Activated CD8-positive, alpha-beta memory T cell treated with anti-CD3 and anti-CD28 coated beads, Interleukin-2, amount 50 U/mL, for 48 hours (primary cell): ENCODE measurements at regions not wholly inside any gene's neighbourhood (a gene's known extent, or its start where the extent isn't known, plus 50 kb on each side); places are given as distances from the start of the nearest gene placed in this dataset.
"Not testable (repeated sequence)": the region's sequence is repeated elsewhere in the genome, so short reads cannot be mapped to it uniquely, and the experiment has no call there.

Experiments used
- DNase-seq: peaks from one replicate; pipeline ENCODE4 v3.0.0-alpha.2; 2020

DNA sequence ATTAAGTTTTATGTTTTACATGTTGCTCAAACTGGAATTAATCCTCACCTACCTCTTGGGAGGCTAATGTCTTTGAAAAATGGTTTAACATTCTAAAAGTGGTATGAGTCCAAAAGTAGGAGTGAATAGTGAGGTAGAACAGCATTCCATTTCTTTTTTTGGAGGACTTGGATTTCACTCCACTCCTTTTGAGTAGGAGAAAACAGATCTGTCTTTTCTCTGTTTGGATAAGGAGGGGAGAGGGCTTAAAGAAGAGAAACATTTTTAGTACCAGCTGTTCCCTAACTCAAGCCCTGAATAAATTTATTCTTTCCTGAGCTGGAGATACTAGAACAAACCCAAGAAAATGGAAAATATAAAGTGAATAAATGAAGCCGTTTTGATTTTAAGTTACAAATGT is 687.9 kb downstream of the MECOM start:
- no peak for DNase-seq

DNA sequence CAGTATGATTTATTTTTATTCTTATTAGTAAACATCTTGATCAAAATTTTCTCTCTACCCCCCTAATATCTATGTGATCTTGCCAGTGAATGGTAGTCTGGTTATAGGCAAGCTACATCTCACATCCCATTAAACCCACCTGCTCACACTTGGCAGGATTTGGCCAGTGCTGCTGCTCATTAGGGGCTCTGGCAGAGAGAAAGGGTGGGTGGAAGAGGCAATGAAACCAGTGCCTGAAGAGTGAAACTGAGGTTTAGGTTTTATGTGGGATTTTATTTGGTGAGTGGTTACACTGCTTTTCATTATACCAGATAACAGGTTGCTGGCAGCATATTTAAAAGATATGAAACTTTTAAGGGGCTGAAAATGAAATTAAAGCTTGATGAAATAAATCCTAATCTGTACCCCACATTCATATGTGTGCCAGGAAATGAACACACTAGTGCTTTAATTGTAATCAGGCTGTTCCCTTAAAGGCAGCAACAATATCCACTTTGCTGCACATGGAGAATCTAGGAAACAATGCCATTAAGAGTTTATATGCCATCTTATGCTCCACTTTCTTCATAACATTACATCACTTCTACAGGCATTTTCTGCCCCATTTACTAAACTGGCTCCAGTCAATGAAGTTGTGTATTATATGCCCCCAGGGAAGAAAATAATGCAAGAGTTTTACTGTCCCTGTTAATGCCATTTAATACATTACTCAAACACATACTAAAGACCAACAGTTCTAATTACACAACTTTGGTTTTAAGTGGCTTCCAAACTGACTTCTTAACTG is 688.7 kb downstream of the MECOM start:
- no peak for DNase-seq

DNA sequence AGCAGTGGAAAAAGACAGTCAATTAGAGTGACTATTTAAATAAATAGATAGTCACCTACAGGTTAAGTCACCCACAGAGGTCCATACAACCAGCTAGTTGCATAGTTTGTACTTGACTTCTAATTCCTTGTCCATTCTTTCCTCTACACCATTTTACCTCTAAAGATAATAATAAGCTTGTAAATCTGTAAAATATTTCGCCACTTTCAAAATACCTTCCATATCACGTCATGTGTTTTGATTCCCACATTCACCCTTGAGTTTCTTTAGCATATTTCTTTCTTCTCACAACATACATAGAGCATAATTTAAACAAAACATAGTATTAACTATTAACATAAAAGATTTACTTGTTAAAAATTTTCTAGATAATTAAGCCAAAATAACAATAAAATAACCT is 689.6 kb downstream of the MECOM start:
- DNase-seq, result no peak

DNA sequence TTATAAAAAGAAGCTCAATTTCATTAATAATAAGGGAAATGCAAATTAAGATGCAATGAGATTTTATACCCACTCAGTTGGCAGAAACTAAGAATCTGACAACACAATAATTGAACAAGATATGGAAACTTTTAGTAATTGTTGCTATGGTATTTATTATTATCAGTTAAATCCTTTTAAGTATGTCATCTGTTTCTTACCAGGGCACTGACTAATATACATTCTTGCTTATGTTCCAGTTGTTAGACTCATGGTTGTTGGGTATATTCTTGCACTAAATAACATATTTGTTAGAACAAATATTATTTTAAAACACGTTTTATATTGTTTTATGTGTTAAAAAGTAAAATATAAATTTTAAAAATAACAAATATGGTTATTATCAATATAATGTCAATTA is 690.3 kb downstream of the MECOM start:
- no peak for DNase-seq

DNA sequence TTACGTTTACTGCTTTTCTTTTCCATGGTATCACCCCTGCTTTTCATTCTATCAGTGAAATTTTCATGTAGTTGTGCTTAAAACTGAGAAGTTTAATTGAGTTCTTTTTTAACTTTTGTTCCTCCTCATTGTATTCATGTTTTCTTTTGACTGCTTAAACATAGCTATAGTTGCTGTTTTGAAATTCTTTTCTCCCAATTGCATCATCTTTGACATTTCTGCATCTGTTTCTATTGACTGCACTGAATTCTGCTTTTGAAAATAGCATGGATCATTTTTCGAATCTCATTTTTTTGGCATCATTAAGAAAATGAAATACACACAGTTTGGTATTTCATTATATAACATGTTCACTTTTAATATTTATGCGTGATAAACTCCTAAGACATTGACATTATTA is 694.9 kb downstream of the MECOM start:
- no peak for DNase-seq

DNA sequence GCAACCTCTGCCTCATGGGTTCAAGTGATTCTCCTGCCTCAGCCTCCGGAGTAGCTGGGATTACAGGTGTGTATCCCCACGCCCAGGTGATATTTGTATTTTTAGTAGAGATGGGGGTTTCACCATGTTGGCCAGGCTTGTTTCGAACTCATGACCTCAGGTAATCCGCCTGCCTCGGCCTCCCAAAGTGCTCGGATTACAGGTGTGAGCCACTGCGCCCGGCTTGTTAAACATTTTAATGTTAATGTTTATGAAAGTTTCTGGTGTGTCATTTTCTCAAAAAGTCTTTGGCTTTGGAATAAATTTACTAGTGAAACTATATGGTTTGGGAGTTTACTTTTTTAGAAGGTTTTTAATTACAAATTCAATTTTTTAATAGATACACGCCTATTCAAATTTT is 698.8 kb downstream of the MECOM start:
- DNase-seq, result no peak

DNA sequence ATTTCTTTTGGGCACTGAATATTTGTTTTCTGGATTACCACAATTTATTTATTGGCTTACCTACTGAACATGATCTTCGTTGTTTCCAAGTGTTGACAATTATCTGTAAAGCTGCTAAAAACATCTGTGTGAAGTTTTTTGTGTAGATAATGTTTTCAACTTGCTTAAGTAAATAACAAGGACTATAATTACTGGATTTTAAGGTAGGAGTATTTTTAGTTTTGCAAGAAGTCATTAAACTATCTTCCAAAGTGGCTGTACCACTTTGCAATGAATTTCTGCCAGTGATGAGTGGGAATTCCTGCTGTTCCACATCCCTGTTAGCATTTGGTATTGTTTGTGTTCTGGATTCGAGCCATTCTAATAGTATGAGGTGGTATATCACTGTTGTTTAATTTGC is 702.2 kb downstream of the MECOM start:
- DNase-seq, result no peak

DNA sequence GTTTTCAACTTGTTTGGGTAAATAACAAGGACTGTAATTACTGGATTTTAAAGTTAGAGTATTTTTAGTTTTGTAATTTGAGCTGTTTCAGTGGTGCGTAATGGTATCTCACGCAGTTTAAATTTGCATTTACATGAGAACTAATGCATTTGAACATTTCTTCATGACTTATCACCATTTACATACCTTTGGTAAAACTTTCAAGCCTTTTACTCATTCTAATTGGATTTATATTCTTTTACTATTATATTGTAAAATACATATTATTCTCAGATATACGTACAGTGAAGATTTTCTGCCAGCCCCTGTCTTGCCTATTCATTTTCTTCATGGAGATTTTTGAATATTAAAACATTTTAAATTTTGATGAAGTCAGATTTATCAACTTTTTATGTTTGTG is 703.8 kb downstream of the MECOM start:
- no peak for DNase-seq

DNA sequence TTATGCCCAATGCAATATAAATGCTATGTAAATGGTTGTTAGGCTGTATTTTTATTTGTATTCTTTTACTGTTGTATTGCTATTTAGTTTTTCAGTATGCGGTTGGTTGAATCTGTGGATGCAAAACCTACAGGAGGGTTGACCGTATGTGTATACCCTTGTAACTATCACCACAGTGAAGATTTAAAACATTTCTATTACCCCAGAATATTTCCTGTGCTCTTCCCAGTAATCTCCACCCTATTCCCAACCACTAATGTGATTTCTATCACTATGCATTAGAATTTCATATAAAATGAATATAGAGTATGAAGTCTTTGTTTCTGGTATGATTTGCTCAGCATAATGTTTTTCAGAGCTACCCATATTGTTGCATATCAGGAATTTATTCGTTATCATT is 705.0 kb downstream of the MECOM start:
- no peak for DNase-seq

DNA sequence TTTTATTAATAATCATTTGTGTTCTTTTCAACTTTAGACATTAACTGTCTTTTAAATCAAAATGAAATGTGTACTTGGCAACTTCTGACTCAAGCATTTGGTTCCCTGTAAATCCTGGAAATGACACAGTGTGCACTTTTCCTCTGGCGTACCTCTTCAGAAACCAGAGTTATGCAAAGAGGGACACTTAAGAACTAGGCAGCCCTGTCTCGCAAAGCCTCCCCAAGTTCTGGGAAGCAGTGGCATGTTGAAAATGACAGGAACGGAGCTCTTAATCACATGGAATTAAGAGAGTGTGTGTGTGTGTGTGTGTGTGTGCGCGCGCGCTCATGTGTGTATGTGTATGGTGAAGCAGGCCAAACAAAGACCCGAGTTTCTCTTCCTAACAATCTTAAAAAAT is 707.4 kb downstream of the MECOM start:
- no peak for DNase-seq

DNA sequence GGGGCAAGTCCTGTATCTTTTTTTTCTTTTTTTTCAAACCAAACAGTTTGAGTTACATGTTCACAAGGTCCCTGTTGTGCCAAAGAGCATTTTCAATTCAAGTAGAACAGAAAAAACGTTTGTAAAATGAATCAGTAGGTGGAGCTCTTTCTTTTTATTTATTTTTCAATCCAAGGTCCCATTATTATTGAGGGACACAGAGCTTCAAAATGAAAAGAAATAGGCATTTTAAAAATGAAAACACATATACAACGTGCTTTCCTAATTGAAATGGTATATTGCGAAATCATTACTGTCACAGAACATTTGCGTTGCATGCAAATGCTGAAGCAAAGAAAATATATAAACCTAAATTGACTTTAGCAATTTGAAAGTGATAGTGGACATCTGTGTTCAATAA is 711.0 kb downstream of the MECOM start:
- DNase-seq, result no peak

DNA sequence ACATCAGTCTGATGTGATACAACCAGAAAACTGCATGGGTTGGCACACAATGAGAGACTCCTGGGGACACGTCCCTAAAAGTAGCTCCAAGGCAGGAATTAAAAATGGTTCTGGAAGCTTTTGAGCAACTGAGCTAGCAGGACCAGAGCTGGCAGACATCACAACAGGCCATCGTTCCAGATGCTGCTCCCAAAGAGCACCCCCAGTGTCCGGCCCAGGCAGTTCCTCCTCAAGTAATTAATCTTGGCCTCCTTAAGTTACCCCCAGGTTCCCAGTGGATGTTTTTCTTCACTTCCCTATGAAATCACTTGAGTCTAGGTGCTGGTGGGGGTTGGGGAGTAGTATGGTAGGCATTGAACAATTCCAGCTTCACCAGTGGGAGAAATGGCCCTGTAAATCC is 711.6 kb downstream of the MECOM start:
- no peak for DNase-seq

DNA sequence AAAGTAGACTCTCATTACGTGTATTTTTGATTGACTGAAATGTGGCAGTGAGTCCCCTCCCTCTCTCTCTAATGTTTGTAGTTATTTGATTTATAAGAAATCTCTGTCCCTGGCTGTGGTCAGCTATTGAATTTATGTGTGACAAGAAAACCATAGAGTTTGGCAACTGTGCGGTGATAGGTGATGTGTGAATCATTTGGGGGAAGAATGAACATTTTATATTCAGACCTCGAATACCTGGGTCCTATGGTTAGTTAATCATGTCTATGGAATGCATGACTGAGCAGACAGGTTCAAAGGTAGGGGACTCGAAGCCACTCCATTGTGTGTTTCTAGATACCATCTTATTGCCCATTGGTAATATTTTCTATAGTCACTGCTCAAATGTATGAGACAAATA is 712.1 kb downstream of the MECOM start:
- no peak for DNase-seq

DNA sequence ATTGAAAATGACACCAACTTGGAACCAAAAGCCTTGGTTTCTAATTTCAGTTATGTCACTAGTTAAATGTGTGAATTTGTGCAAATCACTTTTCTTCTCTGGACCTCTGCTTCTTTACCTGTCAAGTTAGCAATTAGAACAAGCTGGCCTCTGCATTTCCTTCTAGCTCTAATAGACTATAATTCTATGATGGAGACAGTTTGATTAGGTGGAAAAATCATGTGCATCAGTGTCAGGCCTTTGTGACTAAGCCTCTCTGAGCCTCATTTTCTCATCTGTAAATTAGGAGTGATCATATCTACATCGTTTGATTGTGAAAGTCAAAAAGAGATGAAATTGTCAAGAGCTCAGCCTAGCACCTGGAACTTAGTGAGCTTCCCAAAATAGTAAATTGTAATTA is 712.9 kb downstream of the MECOM start:
- no peak for DNase-seq

DNA sequence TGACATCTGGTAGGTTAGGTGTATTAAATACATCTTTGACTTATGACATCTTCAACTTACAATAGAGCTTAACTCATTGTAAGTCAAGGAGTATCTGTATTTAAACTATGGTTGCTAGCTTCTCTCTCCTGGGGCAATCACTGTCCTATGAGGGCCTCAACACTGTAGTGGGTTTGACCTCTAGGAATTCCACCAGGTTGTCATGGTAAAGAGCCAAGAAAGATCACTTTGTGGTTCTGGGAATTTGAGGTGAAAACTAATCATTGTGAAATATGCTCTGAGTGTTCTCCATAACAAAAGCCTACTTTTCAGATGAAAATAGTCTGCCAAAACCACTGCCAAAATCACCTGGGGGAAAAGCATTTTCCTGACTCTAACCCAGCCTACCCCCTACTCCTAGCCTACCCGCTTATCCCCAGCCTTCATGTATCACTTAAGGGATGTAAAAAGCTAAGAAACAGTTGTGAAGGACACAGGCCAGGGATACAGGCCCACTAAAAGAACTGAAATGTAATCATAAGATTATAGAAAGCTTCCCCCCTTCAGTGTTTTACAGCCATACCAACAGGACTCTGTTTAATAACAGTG is 723.8 kb downstream of the MECOM start:
- no peak for DNase-seq

DNA sequence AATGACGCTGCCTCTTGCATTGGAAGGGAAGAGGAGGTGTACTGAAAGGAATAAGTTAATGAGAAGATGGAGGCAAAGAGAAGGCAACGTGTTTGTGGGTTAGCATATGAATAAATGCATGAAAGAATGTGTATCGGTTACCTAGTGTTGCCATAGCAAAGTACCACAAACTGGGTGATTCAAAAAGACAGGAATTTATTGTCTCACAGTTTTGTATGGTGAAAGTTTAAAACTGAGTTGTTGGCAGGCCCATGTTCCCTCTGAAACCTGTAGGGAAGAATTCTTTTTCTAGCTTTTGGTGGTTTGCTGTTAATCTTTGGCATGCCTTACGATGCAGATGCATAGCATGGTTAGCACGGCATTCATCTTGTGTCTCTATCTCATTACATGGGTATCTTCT is 729.9 kb downstream of the MECOM start:
- no peak for DNase-seq

DNA sequence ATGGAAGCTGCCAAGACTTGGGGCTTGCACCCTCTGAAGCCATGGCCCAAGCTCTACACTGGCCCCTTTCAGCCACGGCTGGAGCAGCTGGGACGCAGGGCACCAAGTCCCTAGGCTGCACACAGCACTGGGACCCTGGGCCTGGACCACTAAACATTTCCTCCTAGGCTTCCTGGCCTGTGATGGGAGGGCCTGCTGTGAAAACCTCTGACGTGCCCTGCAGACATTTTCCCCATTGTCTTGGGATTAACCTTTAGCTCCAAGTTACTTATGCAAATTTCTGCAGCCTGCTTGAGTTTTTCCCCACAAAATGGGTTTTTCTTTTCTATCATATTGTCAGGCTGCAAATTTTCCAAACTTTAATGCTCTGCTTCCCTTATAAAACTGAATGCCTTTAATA is 733.5 kb downstream of the MECOM start:
- DNase-seq, result not testable (repeated sequence)

DNA sequence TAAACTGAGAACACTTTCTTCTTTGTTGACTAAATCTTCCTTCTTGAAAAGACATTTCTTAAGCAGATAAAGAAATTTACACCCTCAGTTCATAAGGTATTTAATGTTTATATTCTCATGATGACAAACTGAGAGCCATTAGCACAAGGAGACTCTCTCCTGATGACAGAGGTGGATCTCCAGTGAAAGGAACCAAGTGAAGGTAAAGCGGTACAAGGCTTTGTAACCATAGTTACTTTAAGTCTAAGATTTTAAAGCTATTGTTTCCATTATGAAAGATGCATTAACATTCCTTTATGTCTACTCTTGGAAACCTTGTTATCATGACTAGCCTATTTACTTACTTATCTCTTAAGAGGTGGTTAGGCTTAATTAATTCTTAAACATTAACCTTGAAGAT is 737.1 kb downstream of the MECOM start:
- no peak for DNase-seq

DNA sequence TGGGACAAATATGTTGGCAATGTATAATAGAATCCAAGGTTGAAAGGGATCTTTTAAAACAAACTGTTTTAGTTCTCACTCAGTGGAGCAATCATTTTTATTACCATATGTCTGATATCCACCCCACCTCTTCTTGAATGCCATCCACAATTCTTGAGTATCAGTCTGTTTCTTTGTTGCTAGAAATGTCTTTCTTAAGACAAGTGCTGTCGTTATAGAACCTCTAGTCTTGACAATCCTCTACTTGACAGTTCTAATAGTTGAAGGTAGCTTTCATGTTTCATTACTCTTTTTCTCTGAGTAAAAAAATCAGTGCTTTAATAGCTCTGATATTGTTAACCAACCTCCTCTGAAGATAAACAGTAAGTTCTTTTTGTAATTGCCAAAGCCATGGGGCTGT is 737.9 kb downstream of the MECOM start:
- no peak for DNase-seq

DNA sequence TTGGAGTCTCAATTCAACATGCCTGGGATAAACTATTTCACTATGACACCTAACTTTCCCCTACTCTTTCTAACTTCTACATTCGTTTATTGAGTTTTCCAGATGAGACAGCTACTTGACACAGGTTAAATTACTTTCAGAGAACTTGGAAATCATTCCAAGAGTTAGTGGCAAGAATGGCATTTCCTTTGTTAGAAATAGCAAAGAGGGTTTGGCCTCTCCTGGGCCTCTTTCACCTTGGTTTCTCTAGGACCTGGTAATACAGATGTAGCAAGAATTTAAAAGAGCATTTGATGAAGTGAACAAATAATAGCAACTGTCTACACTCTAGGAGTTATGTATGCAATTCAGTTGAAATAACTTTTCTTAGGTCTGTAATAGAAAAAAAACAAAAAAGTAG is 748.9 kb downstream of the MECOM start:
- no peak for DNase-seq

DNA sequence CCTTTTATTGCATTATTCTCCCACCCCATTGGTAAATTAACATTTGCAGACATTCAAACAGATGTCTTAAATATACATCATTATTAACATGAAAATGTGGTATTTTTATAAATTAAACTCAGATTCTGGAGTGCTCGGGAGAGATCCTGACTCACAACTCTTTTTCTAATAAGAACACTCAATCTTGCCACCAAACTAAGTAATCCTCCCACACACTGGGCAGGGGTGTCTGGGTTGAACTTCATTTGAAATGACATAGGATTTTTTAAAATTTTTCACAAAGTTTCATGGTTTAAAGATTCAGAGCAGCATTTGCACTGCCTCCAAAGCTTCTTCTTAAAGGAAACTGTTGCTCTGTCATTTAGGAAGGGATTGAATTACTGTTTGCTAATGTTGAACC is 754.3 kb downstream of the MECOM start:
- no peak for DNase-seq

DNA sequence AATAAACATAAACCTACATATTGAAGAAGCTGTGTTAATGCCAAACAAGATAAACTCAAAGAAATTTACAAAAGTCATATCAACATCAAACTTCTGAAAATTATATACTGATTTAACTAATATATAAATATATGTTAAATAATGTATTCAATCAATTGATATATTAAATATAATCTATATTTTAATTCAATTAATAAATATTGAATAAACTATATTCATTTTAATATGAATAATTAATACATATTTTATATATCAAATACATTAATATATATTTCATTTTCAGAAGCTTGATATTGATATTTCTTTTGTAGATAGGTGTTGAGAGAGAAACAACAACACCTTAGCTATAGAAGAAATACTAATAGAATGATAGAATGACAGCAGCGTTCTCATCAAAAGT is 768.1 kb downstream of the MECOM start:
- no peak for DNase-seq

DNA sequence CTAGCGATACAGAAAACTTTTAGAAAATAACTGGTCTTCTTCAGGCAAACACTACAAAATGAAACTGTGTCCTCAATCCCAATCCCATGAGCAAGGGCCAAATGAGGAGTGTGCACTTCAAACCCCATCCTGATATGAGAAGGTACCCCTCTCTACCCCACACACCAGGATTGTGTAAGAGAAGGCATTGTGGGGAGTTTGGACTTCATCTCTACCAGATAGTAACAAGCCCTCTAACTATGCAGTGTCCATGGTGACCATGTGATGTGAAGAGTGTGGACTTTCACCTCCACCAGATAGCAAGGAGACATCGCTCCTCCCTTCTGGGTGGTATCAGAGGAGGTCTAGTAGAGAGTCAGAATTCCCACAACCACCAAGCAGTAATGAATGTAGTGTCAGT is 769.3 kb downstream of the MECOM start:
- DNase-seq, result no peak

DNA sequence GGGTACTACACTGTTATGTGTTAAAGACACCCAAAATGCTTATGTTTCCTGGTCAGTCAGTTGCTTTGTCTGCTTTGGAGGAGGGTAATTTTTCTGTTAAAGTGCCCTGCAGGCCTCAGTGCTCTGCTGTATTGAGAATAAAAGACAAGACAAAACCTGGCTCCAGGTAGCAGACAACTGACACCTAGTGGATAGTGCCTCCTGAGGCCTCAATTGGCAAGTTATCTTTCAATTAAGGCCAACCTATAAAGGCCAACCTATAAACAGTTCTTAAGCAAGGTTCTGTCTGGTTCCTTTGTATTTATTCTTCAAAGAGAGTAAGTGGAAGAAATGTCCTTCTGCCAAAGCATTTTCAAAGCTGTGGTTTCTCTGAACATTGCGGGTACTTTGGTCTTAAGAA is 773.8 kb downstream of the MECOM start:
- no peak for DNase-seq

DNA sequence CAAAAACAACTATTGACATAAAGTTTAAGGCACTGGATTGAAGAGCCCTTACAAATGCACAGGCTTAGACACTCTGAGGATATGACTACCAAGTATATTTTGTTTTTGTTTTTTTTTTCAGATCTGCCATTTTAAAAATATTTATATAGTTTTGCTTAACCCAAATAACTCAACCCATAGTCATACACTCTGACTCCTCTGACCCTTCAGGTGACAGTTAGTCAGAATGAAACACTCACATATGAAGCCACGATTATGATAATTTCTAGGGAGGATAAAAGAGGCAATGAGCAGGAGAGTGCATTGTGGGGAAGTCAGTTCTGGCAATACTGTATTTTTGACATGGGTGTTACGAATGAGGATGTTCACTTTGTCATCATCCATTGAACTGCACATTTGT is 774.7 kb downstream of the MECOM start:
- DNase-seq, result no peak
